GM12892 (cell line): ENCODE measurements at regions not wholly inside any gene's neighbourhood (a gene's known extent, or its start where the extent isn't known, plus 50 kb on each side); places are given as distances from the start of the nearest gene placed in this dataset.

Source experiments
- POLR2A ChIP-seq: IDR thresholded peaks from 2 replicates; pipeline ENCODE4 v1.6.1; 2011; ENCODE audit warnings: low read depth, low read length, control low read depth
- POLR2AphosphoS5 ChIP-seq: IDR thresholded peaks from 2 replicates; pipeline ENCODE4 v1.6.1; 2011; ENCODE audit warnings: low read depth, low read length, control low read depth

DNA sequence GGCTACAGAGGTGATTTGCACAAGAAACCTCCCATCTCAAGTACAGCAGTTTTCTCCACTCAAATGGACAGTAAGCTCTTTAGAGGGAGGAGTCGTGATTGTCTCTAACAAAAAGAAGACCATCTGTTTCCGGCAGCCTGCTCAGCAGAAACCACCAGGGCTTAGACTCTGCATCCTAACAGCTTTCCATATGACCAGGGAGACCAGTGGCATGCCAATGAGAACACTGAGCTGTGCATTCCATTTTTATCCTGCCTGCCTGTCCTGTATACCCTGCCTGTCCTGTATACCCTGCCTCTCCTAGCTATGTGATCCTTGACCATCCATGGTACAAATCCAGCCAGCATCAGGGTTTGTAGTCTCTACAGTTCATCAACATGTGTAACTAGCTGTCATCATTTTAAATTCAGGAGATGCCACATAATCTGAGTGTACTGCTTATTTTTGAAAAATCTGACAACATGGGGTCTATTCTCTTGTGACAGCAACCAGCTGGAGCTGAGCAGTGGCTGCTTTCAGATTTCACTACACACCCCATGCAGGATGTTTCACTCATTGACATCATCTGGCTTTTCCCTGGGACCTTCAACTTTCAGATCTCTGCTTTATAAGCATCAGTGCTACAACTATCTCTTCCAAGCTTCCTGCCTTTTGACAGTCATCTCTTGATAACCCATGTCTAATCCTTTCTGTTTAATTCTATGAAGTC, 50.5 kb upstream of the POU2AF2 start:
- TF ChIP-seq POLR2AphosphoS5 (no peak), POLR2A (no peak)
